ENCODE measurements at regions not wholly inside any gene's neighbourhood (a gene's known extent, or its start where the extent isn't known, plus 50 kb on each side); places are given as distances from the start of the nearest gene placed in this dataset.

DNA sequence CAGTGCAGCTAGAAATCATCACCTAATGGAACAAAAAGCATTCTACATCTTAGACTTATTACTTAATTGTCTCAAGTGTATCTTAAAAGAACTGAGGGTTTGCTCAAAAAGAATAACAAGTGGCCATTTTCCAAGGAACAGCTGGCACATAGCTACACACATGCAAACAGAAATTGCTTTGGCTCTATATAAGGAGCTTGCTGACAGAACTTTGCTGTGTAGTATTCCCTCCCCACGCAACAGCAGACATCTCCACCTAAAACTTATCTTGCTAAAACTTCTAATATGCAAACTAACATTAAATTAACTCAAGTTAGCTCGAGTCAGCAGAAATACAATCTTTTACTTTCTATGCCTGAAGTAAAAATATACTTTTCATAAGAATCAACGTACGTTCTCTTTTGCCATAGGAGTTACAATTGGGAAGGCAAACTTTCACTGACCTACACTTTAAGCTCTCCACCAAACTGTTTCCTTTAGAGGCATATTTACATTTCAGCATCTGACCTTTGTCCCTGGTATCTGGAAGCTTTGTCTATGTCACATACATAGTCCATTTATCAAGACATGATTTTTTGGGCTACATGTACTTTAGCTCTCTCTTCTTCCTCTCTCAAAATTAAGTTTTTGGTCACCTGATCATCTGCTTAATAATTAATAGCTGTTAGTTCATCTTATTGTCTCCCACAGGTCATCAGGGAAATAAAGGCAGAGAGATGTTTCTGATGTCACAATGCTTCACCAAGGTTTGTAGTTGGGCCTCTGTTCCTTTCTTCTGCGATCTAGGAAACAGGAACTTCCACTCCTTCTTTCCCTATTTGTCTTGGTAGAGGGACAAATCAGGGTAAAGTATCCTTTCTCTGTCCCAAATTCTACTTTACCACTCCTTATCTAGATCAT lies 163.4 kb upstream of the AGTR1 start:
- Histone ChIP-seq H3F3A (ENCODE audit: control insufficient read depth, insufficient read depth) (no peaks in the 10 kb centered on the region), H3K27ac (ENCODE audit: low read depth, low read length) (no peak overlapping the region), H3K4me2 (ENCODE audit: low read length) (no peak overlapping the region)

GRCh38 chr3:148535001-148535400 lies 162.7 kb upstream of the AGTR1 start:
- Histone ChIP-seq H3K79me2 (ENCODE audit: control insufficient read depth, low read length) (no peaks in the 10 kb centered on the region), H3K9me3 (ENCODE audit: control insufficient read depth, insufficient read depth, low read length) (no peaks in the 10 kb centered on the region), H3K4me3 (ENCODE audit: low read length) (no peak overlapping the region), H3K4me2 (ENCODE audit: low read length) (no peak overlapping the region), H3K9me2 (replicated peaks; ENCODE audit: control insufficient read depth, low read length) (no peaks in the 10 kb centered on the region), H4K20me1 (ENCODE audit: control insufficient read depth, insufficient read depth, low read depth, low read length) (no peaks in the 10 kb centered on the region), H3K36me3 (ENCODE audit: control insufficient read depth, low read length) (no peaks in the 10 kb centered on the region), H3K27me3 (ENCODE audit: control insufficient read depth, low read length) (no peaks in the 10 kb centered on the region), H3K27ac (ENCODE audit: low read depth, low read length) (no peak overlapping the region), H3F3A (ENCODE audit: control insufficient read depth, insufficient read depth) (no peaks in the 10 kb centered on the region), H3K4me1 (ENCODE audit: control insufficient read depth, low read length) (no peaks in the 10 kb centered on the region)
- TF ChIP-seq CTCF (IDR thresholded peaks at IDR 0.05; ENCODE audit: low read depth, low read length, poor library complexity, severe bottlenecking) (no peak), EZH2phosphoT487 (IDR thresholded peaks at IDR 0.05; ENCODE audit: borderline replicate concordance, low read length) (no peak)

More for the DNA sequence above, 163.4 kb upstream of the AGTR1 start:
- no peaks in the 10 kb centered on the region for H3K27me3 ChIP-seq (ENCODE audit: control insufficient read depth, low read length)
- no peaks in the 10 kb centered on the region for H3K9me3 ChIP-seq (ENCODE audit: control insufficient read depth, insufficient read depth, low read length)
- no peaks in the 10 kb centered on the region for H3K4me1 ChIP-seq (ENCODE audit: control insufficient read depth, low read length)
- H3K36me3 ChIP-seq (ENCODE audit: control insufficient read depth, low read length): no peaks in the 10 kb centered on the region
- no peak overlapping the region for H3K4me3 ChIP-seq (ENCODE audit: low read length)
- H4K20me1 ChIP-seq (ENCODE audit: control insufficient read depth, insufficient read depth, low read depth, low read length): no peaks in the 10 kb centered on the region
- H3K9me2 ChIP-seq (replicated peaks; ENCODE audit: control insufficient read depth, low read length): no peaks in the 10 kb centered on the region
- TF ChIP-seq EZH2phosphoT487 (IDR thresholded peaks at IDR 0.05; ENCODE audit: borderline replicate concordance, low read length) (no peak), CTCF (IDR thresholded peaks at IDR 0.05; ENCODE audit: low read depth, low read length, poor library complexity, severe bottlenecking) (no peak)
- H3K79me2 ChIP-seq (ENCODE audit: control insufficient read depth, low read length): no peaks in the 10 kb centered on the region

GRCh38 chr3:148540266-148540665 lies 157.4 kb upstream of the AGTR1 start:
- Histone ChIP-seq H3K4me3 (ENCODE audit: low read length) (no peak overlapping the region), H3K4me1 (ENCODE audit: control insufficient read depth, low read length) (no peaks in the 10 kb centered on the region), H3F3A (ENCODE audit: control insufficient read depth, insufficient read depth) (no peaks in the 10 kb centered on the region), H3K9me2 (replicated peaks; ENCODE audit: control insufficient read depth, low read length) (no peaks in the 10 kb centered on the region), H3K36me3 (ENCODE audit: control insufficient read depth, low read length) (no peaks in the 10 kb centered on the region), H3K79me2 (ENCODE audit: control insufficient read depth, low read length) (no peaks in the 10 kb centered on the region), H3K9me3 (ENCODE audit: control insufficient read depth, insufficient read depth, low read length) (no peaks in the 10 kb centered on the region), H4K20me1 (ENCODE audit: control insufficient read depth, insufficient read depth, low read depth, low read length) (no peaks in the 10 kb centered on the region), H3K4me2 (ENCODE audit: low read length) (no peak overlapping the region), H3K27ac (ENCODE audit: low read depth, low read length) (no peak overlapping the region), H3K27me3 (ENCODE audit: control insufficient read depth, low read length) (no peaks in the 10 kb centered on the region)
- no peak for TF ChIP-seq CTCF (IDR thresholded peaks at IDR 0.05; ENCODE audit: low read depth, low read length, poor library complexity, severe bottlenecking)
- no peak for TF ChIP-seq EZH2phosphoT487 (IDR thresholded peaks at IDR 0.05; ENCODE audit: borderline replicate concordance, low read length)
